ENCODE measurements at regions not wholly inside any gene's neighbourhood (a gene's known extent, or its start where the extent isn't known, plus 50 kb on each side); places are given as distances from the start of the nearest gene placed in this dataset.

DNA sequence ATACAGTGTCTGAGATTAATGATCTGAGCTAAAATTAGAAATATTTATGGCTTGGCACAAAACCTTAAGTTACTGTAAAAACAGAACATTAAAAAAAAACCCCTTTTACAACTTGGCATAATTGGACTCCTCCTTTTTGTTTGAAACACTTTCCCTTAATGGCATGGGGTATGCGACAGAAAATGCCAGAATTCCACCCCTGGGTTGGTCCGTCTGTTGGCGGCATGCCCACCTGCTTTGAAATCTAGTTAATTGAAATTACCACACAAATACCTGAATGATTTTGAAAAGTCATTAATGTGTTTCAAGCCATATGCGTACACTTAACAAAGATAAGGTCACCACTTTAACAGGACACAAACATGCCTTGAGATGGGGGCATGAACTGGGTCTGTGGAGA is 175.1 kb upstream of the FOXQ1 start:
- ATAC-seq = no peak
- H3K36me3 Mint-ChIP-seq (ENCODE audit: low read depth) = no peaks in the 10 kb centered on the region
- H3K4me1 Mint-ChIP-seq = no peaks in the 10 kb centered on the region
- peaks cover 6% of the 10 kb centered on the region for H3K9me3 Mint-ChIP-seq (ENCODE audit: low read depth)
- ChIA-PET CTCF (no interaction called here), POLR2A (no interaction called here)
- DNase-seq = no peak
- H3K27ac Mint-ChIP-seq = no peak overlapping the region
- peaks cover 22% of the 10 kb centered on the region for H3K27me3 Mint-ChIP-seq
- no peak overlapping the region for H3K4me3 Mint-ChIP-seq
- intact Hi-C loops (cut with DNase I, micrococcal nuclease) = no loop called here

GRCh38 chr6:1136415-1136774 is 175.5 kb upstream of the FOXQ1 start:
- no peaks in the 10 kb centered on the region for H3K4me1 Mint-ChIP-seq
- no peak overlapping the region for H3K4me3 Mint-ChIP-seq
- ATAC-seq (no peak), DNase-seq (no peak)
- ChIA-PET CTCF (no interaction called here), POLR2A (no interaction called here)
- H3K36me3 Mint-ChIP-seq (ENCODE audit: low read depth) = no peaks in the 10 kb centered on the region
- H3K27ac Mint-ChIP-seq = no peak overlapping the region
- peaks cover 6% of the 10 kb centered on the region for H3K9me3 Mint-ChIP-seq (ENCODE audit: low read depth)
- H3K27me3 Mint-ChIP-seq = peaks cover 24% of the 10 kb centered on the region
- intact Hi-C loops (cut with DNase I, micrococcal nuclease) = no loop called here

GRCh38 chr6:1135726-1136414 is 176.0 kb upstream of the FOXQ1 start:
- intact Hi-C loops (cut with DNase I, micrococcal nuclease) = no loop called here
- H3K27me3 Mint-ChIP-seq = peaks cover 25% of the 10 kb centered on the region
- DNase-seq (no peak), ATAC-seq (no peak)
- no peaks in the 10 kb centered on the region for H3K4me1 Mint-ChIP-seq
- H3K4me3 Mint-ChIP-seq = no peak overlapping the region
- H3K36me3 Mint-ChIP-seq (ENCODE audit: low read depth) = no peaks in the 10 kb centered on the region
- H3K27ac Mint-ChIP-seq = no peak overlapping the region
- ChIA-PET POLR2A (no interaction called here), CTCF (interaction anchor here (0.7 kb wide), 1 partner anchor 192 kb away, joined by 4 read pairs; no protein-coding TSS in a partner anchor)
- peaks cover 6% of the 10 kb centered on the region for H3K9me3 Mint-ChIP-seq (ENCODE audit: low read depth)

GRCh38 chr6:1131285-1132079 is 180.4 kb upstream of the FOXQ1 start:
- POLR2A ChIA-PET = no interaction called here
- DNase-seq (no peak), ATAC-seq (no peak)
- intact Hi-C loops (cut with DNase I, micrococcal nuclease) = no loop called here
- H3K4me1 Mint-ChIP-seq = no peaks in the 10 kb centered on the region
- H3K36me3 Mint-ChIP-seq (ENCODE audit: low read depth) = no peaks in the 10 kb centered on the region
- H3K9me3 Mint-ChIP-seq (ENCODE audit: low read depth) = no peaks in the 10 kb centered on the region
- H3K4me3 Mint-ChIP-seq = no peak overlapping the region
- CTCF ChIA-PET = no interaction called here
- peaks cover 17% of the 10 kb centered on the region for H3K27me3 Mint-ChIP-seq
- H3K27ac Mint-ChIP-seq = no peak overlapping the region

GRCh38 chr6:1130709-1131108 is 181.2 kb upstream of the FOXQ1 start:
- intact Hi-C loops (cut with DNase I, micrococcal nuclease) = no loop called here
- ATAC-seq (no peak), DNase-seq (no peak)
- Mint-ChIP-seq H3K36me3 (ENCODE audit: low read depth) (no peaks in the 10 kb centered on the region), H3K9me3 (ENCODE audit: low read depth) (no peaks in the 10 kb centered on the region), H3K27ac (no peak overlapping the region), H3K4me1 (no peaks in the 10 kb centered on the region), H3K27me3 (peaks cover 13% of the 10 kb centered on the region), H3K4me3 (no peak overlapping the region)
- ChIA-PET POLR2A (no interaction called here), CTCF (interaction anchor here (0.6 to 0.7 kb wide), 2 partner anchors 47 to 513 kb away, joined by 3 read pairs; no protein-coding TSS in a partner anchor)

GRCh38 chr6:1129131-1129530 is 182.8 kb upstream of the FOXQ1 start:
- Mint-ChIP-seq H3K4me1 (no peaks in the 10 kb centered on the region), H3K9me3 (ENCODE audit: low read depth) (no peaks in the 10 kb centered on the region), H3K36me3 (ENCODE audit: low read depth) (no peaks in the 10 kb centered on the region), H3K27ac (no peak overlapping the region), H3K27me3 (peaks cover 6% of the 10 kb centered on the region), H3K4me3 (no peak overlapping the region)
- intact Hi-C loops (cut with DNase I, micrococcal nuclease) = no loop called here
- ChIA-PET POLR2A (no interaction called here), CTCF (interaction anchor here (0.7 to 1.2 kb wide), 2 partner anchors 11 to 822 kb away, joined by 3 read pairs; no protein-coding TSS in a partner anchor)
- DNase-seq (no peak), ATAC-seq (no peak)

DNA sequence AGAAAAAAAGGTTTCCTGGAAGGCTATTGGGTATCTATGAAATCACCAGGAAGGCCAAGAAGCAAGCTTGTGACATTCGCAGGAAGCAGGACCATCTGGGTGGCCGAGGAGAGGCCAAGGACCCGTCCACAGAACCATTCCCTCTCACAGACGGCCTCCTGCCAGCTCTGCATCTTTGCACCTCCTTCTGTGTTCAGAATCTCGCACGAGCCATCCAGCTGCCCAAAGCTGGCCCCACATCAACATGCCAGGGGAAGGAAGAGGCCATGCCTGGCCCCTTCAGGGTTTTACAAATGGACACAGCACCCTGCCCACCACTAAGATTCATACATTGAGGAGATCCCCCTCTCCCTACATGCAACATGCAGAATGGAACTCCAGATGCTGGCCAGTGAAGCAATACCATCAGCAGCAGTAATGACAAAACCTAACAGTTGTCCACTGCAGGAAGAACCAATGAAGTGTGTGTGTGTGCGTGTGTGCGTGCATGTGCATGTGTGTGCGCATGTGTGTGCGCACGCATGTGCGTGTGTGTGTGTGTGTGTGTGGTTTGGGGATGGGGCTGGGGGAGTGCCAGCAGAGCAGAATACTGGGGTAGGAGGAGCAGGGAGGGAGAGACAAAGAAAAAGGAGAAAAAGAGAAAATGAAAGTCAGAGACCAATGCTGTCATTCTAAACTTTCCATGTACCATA is 184.2 kb upstream of the FOXQ1 start:
- Mint-ChIP-seq H3K9me3 (ENCODE audit: low read depth) (no peaks in the 10 kb centered on the region), H3K27ac (no peak overlapping the region), H3K4me1 (no peaks in the 10 kb centered on the region), H3K27me3 (peaks cover 11% of the 10 kb centered on the region), H3K36me3 (ENCODE audit: low read depth) (no peaks in the 10 kb centered on the region), H3K4me3 (no peak overlapping the region)
- no peak for DNase-seq
- no peak for ATAC-seq
- intact Hi-C loops (cut with DNase I, micrococcal nuclease) = no loop called here
- ChIA-PET POLR2A (no interaction called here), CTCF (no interaction called here)

- Mint-ChIP-seq H3K27ac (no peak overlapping the region), H3K9me3 (ENCODE audit: low read depth) (no peaks in the 10 kb centered on the region), H3K36me3 (ENCODE audit: low read depth) (no peaks in the 10 kb centered on the region), H3K27me3 (peaks cover 12% of the 10 kb centered on the region), H3K4me3 (no peak overlapping the region), H3K4me1 (no peaks in the 10 kb centered on the region)
- DNase-seq (no peak), ATAC-seq (no peak)
- intact Hi-C loops (cut with DNase I, micrococcal nuclease) = no loop called here
- POLR2A ChIA-PET = no interaction called here
- CTCF ChIA-PET = no interaction called here
Observed at GRCh38 chr6:1127129-1127528, 184.8 kb upstream of the FOXQ1 start.

DNA sequence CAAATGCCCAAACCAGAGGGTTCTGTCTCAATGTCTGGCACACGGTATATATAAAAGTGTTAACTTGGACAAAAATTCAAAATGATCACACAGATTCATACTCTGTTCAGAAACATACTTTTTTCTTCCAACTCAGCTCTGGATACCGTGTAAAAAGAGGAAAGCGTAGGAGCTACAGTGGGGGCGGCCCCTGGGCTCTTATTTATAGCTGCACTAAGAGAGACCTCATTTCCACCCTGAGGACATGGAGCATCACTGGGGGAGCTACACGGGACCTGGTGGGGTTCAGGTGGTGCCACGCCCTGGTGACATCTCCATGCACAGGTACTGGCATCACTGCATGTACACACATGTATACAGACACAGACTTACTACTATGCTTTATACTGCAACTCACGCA is 185.9 kb upstream of the FOXQ1 start:
- H3K4me3 Mint-ChIP-seq = no peak overlapping the region
- ATAC-seq = no peak
- H3K9me3 Mint-ChIP-seq (ENCODE audit: low read depth) = no peaks in the 10 kb centered on the region

DNA sequence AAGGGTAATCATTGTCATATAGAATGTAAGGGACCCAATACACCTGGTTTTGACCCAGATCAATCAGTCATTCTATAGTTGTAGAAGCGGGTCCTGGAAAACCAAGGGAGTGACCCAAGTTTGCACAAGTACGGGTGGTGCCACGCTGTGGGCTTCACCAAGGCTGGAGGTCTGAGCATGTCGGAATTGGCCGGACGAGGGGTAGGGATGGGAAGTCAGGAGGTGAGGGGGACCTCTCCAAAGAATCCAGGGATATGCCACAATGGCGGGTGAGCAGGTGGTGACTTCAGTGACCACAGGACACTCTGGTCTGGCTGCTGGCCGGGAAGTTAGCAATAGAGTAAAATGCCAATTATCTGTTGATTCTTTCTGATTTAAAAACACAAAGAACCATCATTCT is 186.6 kb upstream of the FOXQ1 start:
- no peaks in the 10 kb centered on the region for H3K9me3 Mint-ChIP-seq (ENCODE audit: low read depth)
- intact Hi-C loops (cut with DNase I, micrococcal nuclease) = no loop called here
- ATAC-seq (no peak), DNase-seq (no peak)
- H3K36me3 Mint-ChIP-seq (ENCODE audit: low read depth) = no peaks in the 10 kb centered on the region
- peaks cover 10% of the 10 kb centered on the region for H3K27me3 Mint-ChIP-seq
- H3K27ac Mint-ChIP-seq = no peak overlapping the region
- POLR2A ChIA-PET = no interaction called here
- no peak overlapping the region for H3K4me3 Mint-ChIP-seq
- CTCF ChIA-PET = no interaction called here
- no peaks in the 10 kb centered on the region for H3K4me1 Mint-ChIP-seq

More for the DNA sequence above, 185.9 kb upstream of the FOXQ1 start:
- intact Hi-C loops (cut with DNase I, micrococcal nuclease) = no loop called here
- Mint-ChIP-seq H3K36me3 (ENCODE audit: low read depth) (no peaks in the 10 kb centered on the region), H3K27me3 (peaks cover 10% of the 10 kb centered on the region), H3K4me1 (no peaks in the 10 kb centered on the region), H3K27ac (no peak overlapping the region)
- ChIA-PET POLR2A (no interaction called here), CTCF (no interaction called here)
- DNase-seq = no peak

GRCh38 chr6:1124885-1125284 is 187.0 kb upstream of the FOXQ1 start:
- Mint-ChIP-seq H3K27ac (no peak overlapping the region), H3K9me3 (ENCODE audit: low read depth) (no peaks in the 10 kb centered on the region), H3K4me1 (no peaks in the 10 kb centered on the region), H3K4me3 (no peak overlapping the region), H3K27me3 (peaks cover 10% of the 10 kb centered on the region), H3K36me3 (ENCODE audit: low read depth) (no peaks in the 10 kb centered on the region)
- ChIA-PET CTCF (no interaction called here), POLR2A (no interaction called here)
- intact Hi-C loops (cut with DNase I, micrococcal nuclease) = no loop called here
- no peak for ATAC-seq
- DNase-seq = no peak

All from activated CD4-positive, alpha-beta T cell treated with anti-CD3 and anti-CD28 coated beads for 36 hours (primary cell).